Neural progenitor cell (in vitro differentiated cells): ENCODE measurements at regions not wholly inside any gene's neighbourhood (a gene's known extent, or its start where the extent isn't known, plus 50 kb on each side); places are given as distances from the start of the nearest gene placed in this dataset.

ENCODE experiments used
- DNase-seq: peaks from one replicate; pipeline ENCODE4 v3.0.0-alpha.2; 2016; ENCODE audit warnings: low spot score
- H2AFZ ChIP-seq: fragments of 200-600 bp; sonication (generic); replicated peaks from 2 replicates; pipeline ENCODE4 v1.6.1; 2016; ENCODE audit warnings: antibody characterized with exemption
- H3F3A ChIP-seq: fragments of 200-600 bp; sonication (generic); 2 replicates; pipeline ENCODE4 v1.6.1; 2016; ENCODE audit warnings: antibody characterized with exemption, low read depth
- H3K27ac ChIP-seq: fragments of 200-600 bp; sonication (generic); 2 replicates; pipeline ENCODE4 v1.5.1; 2016; ENCODE audit warnings: mild to moderate bottlenecking
- H3K27me3 ChIP-seq: fragments of 200-600 bp; sonication (generic); 2 replicates; pipeline ENCODE4 v1.6.1; 2016; ENCODE audit warnings: mild to moderate bottlenecking, moderate library complexity
- H3K36me3 ChIP-seq: fragments of 200-600 bp; sonication (generic); 2 replicates; pipeline ENCODE4 v1.5.1; 2016
- H3K4me1 ChIP-seq: fragments of 200-600 bp; sonication (generic); 2 replicates; pipeline ENCODE4 v1.6.1; 2016; ENCODE audit warnings: mixed run types
- H3K4me2 ChIP-seq: fragments of 200-600 bp; sonication (generic); 2 replicates; pipeline ENCODE4 v1.6.1; 2016
- H3K4me3 ChIP-seq: fragments of 200-600 bp; sonication (generic); 2 replicates; pipeline ENCODE4 v1.5.1; 2016
- H3K79me2 ChIP-seq: fragments of 200-600 bp; sonication (generic); 2 replicates; pipeline ENCODE4 v1.6.1; 2016; ENCODE audit warnings: low read depth
- H3K9ac ChIP-seq: fragments of 200-600 bp; sonication (generic); 2 replicates; pipeline ENCODE4 v1.6.1; 2016
- H3K9me3 ChIP-seq: fragments of 200-600 bp; sonication (generic); 2 replicates; pipeline ENCODE4 v1.5.1; 2016; ENCODE audit warnings: low read depth
- H4K20me1 ChIP-seq: fragments of 200-600 bp; sonication (generic); 2 replicates; pipeline ENCODE4 v1.6.1; 2016; ENCODE audit warnings: low read depth
- H3K27ac Mint-ChIP-seq: 3 replicates; pipeline ENCODE4 v1.8.0; 2021; ENCODE audit warnings: mixed read lengths
- H3K27me3 Mint-ChIP-seq: 2 replicates; pipeline ENCODE4 v1.8.0; 2022; ENCODE audit warnings: low read depth, mild to moderate bottlenecking, inconsistent platforms, moderate library complexity, mixed read lengths; ENCODE audit not compliant: insufficient read depth
- H3K36me3 Mint-ChIP-seq: 3 replicates; pipeline ENCODE4 v1.8.0; 2021; ENCODE audit warnings: mixed read lengths
- H3K4me1 Mint-ChIP-seq: 3 replicates; pipeline ENCODE4 v1.8.0; 2021; ENCODE audit warnings: mixed read lengths
- H3K4me3 Mint-ChIP-seq: 3 replicates; pipeline ENCODE4 v1.8.0; 2021; ENCODE audit warnings: mild to moderate bottlenecking, moderate library complexity, mixed read lengths
- H3K9me3 Mint-ChIP-seq: 3 replicates; pipeline ENCODE4 v1.8.0; 2020; ENCODE audit warnings: mixed read lengths
- EZH2 ChIP-seq: fragments of 200-600 bp; sonication (generic); IDR thresholded peaks from 2 replicates; pipeline ENCODE4 v1.6.1; 2017; ENCODE audit warnings: antibody characterized with exemption, mild to moderate bottlenecking, moderate library complexity
- EZH2phosphoT487 ChIP-seq: fragments of 200-600 bp; sonication (generic); IDR thresholded peaks from 2 replicates; pipeline ENCODE4 v1.6.1; 2017; ENCODE audit warnings: antibody characterized with exemption
- TF ChIP-seq, protein P1 (sequence below): fragments of 200-600 bp; sonication (generic); IDR thresholded peaks from 2 replicates; pipeline ENCODE4 v1.5.1; 2017; ENCODE audit warnings: antibody characterized with exemption, mild to moderate bottlenecking

DNA sequence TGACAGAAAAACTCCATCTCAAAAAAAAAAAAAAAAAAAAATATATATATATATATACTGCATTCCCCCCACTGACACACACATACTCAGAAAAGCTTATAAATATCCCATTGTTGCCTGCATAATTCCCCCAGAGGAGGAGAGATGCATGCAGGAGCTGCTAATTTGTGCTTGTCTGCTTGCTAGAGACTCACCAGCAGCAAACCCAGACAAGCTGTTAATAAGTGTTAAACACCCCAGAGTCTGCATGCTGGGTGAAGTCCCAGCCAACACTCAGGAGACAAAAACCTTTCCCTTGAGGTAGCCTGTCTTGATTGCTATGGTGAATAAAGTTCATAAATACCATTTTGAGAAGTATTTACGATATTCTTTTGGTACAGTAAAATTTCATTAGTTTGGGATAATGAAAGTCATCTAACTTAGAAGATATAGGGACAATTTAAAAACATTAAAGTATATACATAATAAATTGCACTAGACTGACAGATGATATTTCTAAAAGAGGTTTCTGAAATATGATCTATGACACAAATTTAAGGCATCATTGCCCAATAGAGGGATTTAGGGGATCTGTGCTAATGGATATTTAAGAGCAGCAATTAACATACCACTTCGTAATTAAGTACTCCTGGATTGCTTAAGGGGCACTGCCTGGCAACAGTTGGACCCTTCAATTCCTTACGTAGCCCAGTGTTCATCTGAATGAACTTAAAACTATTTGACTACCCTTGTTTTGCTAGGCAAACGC lies 400.0 kb upstream of the C2CD4B start:
- Mint-ChIP-seq H3K27me3 (no peaks in the 10 kb centered on the region), H3K9me3 (no peaks in the 10 kb centered on the region), H3K36me3 (no peaks in the 10 kb centered on the region), H3K27ac (no peak overlapping the region), H3K4me1 (peaks cover 19% of the 10 kb centered on the region), H3K4me3 (no peak overlapping the region)
- Histone ChIP-seq H3K27me3 (no peaks in the 10 kb centered on the region), H3K4me1 (peaks cover 11% of the 10 kb centered on the region), H2AFZ (no peak overlapping the region), H3K9me3 (no peaks in the 10 kb centered on the region), H3F3A (no peaks in the 10 kb centered on the region), H3K4me3 (no peak overlapping the region), H3K36me3 (no peaks in the 10 kb centered on the region), H3K9ac (no peak overlapping the region), H3K79me2 (no peaks in the 10 kb centered on the region), H4K20me1 (peaks cover 3% of the 10 kb centered on the region), H3K27ac (no peak overlapping the region), H3K4me2 (no peak overlapping the region)
- TF ChIP-seq, protein P1, sequence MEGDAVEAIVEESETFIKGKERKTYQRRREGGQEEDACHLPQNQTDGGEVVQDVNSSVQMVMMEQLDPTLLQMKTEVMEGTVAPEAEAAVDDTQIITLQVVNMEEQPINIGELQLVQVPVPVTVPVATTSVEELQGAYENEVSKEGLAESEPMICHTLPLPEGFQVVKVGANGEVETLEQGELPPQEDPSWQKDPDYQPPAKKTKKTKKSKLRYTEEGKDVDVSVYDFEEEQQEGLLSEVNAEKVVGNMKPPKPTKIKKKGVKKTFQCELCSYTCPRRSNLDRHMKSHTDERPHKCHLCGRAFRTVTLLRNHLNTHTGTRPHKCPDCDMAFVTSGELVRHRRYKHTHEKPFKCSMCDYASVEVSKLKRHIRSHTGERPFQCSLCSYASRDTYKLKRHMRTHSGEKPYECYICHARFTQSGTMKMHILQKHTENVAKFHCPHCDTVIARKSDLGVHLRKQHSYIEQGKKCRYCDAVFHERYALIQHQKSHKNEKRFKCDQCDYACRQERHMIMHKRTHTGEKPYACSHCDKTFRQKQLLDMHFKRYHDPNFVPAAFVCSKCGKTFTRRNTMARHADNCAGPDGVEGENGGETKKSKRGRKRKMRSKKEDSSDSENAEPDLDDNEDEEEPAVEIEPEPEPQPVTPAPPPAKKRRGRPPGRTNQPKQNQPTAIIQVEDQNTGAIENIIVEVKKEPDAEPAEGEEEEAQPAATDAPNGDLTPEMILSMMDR = no peak
- TF ChIP-seq EZH2phosphoT487 (no peak), EZH2 (no peak)
- no peak for DNase-seq

DNA sequence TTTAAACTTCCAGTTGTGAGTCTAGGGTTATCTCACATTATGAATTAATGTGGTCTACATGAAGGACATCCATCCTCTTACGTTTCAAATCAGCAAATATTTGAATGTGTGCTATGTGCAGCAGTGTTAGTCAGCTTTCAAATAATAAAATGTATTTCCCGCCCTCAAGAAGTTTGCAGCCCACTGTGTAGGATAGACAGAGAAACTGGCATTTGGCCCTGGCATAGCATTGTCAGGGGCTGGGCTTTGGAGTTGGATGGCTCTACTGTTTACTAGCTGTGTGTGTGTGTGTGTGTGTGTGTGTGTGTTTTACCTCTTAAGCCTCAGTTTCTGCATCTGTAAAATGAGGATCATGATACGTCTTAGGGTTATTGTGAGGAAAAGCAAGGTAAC lies 400.5 kb upstream of the C2CD4B start:
- Mint-ChIP-seq H3K9me3 (no peaks in the 10 kb centered on the region), H3K36me3 (peaks cover 3% of the 10 kb centered on the region), H3K4me3 (no peak overlapping the region), H3K4me1 (peaks cover 19% of the 10 kb centered on the region), H3K27ac (no peak overlapping the region), H3K27me3 (no peaks in the 10 kb centered on the region)
- TF ChIP-seq EZH2phosphoT487 (no peak), EZH2 (no peak)
- TF ChIP-seq, protein P1 = no peak
- Histone ChIP-seq H3F3A (no peaks in the 10 kb centered on the region), H3K27me3 (no peaks in the 10 kb centered on the region), H3K9ac (no peak overlapping the region), H3K4me3 (no peak overlapping the region), H2AFZ (no peak overlapping the region), H3K79me2 (no peaks in the 10 kb centered on the region), H3K36me3 (no peaks in the 10 kb centered on the region), H4K20me1 (peaks cover 3% of the 10 kb centered on the region), H3K9me3 (no peaks in the 10 kb centered on the region), H3K4me2 (no peak overlapping the region), H3K27ac (no peak overlapping the region), H3K4me1 (peaks cover 11% of the 10 kb centered on the region)
- DNase-seq = no peak

DNA sequence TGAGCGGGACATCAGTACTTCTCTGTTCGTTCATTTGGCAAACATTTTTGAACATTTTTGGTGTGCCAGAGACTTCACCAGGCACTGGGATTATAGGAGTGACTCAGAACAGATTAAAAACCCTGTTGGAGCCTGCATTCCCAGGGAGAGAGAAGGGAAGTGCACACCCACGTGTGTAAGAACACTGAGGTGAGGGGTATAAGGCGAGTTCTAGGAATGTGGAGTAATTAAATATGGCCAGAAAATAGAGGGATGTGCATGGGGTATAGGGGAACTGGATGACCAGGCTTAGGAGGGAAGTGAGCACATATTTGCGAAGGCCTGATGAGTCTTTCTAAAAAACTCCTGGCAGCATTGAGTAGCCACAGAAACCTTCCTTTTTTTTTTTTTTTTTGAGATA lies 401.2 kb upstream of the C2CD4B start:
- Histone ChIP-seq H3K9ac (no peak overlapping the region), H2AFZ (no peak overlapping the region), H3K27me3 (no peaks in the 10 kb centered on the region), H3F3A (no peaks in the 10 kb centered on the region), H3K79me2 (no peaks in the 10 kb centered on the region), H3K9me3 (no peaks in the 10 kb centered on the region), H3K4me2 (no peak overlapping the region), H4K20me1 (no peaks in the 10 kb centered on the region), H3K36me3 (no peaks in the 10 kb centered on the region), H3K4me1 (peaks cover 5% of the 10 kb centered on the region), H3K27ac (no peak overlapping the region), H3K4me3 (no peak overlapping the region)
- no peaks in the 10 kb centered on the region for H3K27me3 Mint-ChIP-seq
- no peak overlapping the region for H3K27ac Mint-ChIP-seq
- no peaks in the 10 kb centered on the region for H3K9me3 Mint-ChIP-seq
- H3K4me3 Mint-ChIP-seq = no peak overlapping the region
- H3K36me3 Mint-ChIP-seq = peaks cover 3% of the 10 kb centered on the region
- peak; percentile 13 for DNase-seq
- H3K4me1 Mint-ChIP-seq = peaks cover 16% of the 10 kb centered on the region
- TF ChIP-seq, protein P1 = no peak
- TF ChIP-seq EZH2phosphoT487 (no peak), EZH2 (no peak)
